MV-4-11 (cell line): ENCODE measurements at regions not wholly inside any gene's neighbourhood (a gene's known extent, or its start where the extent isn't known, plus 50 kb on each side); places are given as distances from the start of the nearest gene placed in this dataset.

Source experiments
- DNase-seq: peaks from one replicate; lab custom pipeline; 2025; lab: John Stamatoyannopoulos, UW

DNA sequence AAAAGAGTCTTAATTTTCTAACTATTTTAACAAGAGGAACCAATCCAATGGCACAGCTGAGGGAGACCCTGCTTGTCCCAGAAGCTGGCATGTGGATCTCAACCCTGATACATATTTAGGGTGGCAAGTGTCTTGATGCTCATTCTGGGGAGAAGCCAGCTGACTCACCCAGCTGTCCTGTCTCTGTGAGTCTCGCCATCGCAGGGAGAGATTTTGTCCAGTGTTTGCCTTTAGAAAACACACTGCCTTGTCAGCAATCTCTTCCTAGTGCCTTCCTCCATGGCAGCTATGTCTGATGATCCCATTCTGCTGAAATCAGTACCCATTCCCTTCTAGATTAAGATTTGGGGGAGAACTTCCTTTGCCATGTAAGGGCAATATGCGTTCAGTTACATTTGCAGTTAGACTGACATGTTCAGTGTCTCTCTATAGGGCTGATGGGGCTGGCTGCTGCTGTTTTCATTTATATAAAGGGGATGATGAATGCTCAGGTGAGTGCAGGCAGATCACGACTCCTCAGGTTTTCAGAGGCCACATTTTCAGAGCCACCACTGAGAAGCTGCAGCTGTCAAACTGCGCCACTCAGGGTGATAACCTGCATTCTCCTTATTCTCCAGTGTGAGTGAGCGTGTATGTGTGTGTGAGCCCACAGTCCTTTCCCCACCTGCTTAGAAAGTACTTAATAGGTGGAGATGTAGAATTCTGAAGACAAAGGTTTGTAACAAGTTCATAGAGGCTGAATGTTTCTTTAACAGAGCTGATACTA, 217.0 kb downstream of the GAS1 start:
- no peak for DNase-seq

DNA sequence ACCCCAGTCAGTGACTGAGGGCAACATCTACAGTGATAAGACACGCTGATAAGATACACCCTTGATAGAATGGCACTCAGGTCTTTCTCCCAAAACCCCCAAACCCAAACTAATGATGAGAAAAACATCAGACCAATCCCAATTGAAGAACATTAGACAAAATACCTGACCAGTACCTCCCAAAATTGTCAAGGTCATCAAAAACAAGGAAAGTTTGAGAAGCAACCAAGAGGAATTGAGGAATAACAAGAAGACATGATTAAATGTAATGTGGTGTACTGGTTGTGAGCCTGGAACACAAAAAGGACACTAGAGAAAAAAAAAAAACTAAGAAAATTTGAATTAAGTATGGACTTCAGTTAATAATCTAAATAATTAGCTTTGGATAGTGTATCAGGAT, 222.8 kb downstream of the GAS1 start:
- no peak for DNase-seq

DNA sequence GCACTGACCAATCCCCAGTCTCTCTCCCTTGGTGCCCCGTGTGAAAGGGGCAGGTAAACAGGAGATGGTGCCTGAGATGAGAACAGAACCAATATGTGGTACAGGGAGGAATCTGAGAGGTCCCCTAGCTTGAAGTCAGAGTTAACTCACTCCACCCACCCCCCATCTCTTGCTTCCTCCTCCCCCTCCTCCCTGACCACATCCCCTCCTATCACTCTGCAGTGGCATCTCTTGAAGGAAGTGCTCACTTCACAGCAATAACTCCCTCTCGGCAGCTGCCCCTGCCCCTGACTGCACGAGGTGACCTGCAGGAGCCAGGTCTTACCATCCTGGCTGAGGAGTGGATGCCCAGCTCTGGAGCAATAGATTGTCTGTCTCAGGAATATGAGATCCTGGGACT, 224.0 kb downstream of the GAS1 start:
- DNase-seq, result no peak

DNA sequence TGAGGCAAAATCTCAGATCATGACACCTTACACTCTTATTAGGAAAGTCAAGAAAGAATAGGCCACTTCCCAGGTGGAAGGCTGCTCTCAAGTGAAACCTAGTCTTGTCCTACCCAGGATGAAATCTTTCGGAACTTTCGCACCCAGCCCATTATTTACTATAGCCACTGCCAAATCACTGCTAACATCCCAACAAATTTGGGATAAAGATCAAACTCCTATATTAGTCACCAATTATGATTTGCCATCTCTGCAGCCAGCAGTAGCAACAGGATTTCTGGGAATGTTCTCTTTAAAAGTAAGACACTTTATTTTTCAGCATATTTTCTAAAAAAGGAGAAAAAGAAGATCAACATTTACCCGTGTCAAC, 224.6 kb downstream of the GAS1 start:
- DNase-seq, result no peak

DNA sequence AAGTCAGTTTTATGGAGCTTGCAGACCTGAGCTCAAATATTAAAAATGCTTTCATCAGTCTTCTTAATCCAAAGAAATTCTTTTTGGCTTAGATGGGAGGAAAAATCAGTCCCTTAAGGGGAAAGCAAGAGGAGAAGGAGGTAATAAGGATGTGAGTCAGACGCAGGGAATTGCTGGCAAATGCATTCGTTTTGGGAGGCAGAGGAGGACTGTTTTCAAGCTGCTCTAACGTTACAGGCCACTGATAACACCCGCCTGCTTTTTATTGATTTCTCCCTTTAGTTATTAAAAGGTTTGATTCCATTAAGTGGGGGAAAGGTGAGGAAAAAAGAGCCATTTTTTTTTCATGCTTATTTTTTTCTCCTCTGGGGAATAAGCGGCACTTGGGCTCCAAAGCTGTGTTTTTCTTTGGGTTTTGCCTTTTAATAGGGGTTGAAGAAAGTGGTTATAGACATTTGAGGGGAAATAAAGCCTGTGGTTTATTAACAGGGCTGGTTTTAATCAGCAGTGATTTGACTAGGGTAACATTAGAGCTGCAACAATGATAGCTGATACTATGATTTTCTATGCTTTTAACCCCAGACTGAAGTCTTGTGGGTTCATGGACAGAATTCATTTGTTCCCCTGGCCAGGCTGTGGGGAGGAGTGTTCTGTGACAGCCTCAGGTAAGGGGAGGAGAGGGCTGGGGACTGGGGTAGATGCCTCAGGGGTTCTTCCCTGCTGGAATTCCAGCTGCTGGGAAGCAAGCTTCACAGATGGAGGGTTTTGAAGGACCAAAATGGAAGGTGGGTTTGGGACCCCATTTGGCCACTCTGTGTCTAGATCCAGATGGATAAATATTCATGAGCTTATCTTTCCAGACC, 225.2 kb downstream of the GAS1 start:
- DNase-seq, result no peak

DNA sequence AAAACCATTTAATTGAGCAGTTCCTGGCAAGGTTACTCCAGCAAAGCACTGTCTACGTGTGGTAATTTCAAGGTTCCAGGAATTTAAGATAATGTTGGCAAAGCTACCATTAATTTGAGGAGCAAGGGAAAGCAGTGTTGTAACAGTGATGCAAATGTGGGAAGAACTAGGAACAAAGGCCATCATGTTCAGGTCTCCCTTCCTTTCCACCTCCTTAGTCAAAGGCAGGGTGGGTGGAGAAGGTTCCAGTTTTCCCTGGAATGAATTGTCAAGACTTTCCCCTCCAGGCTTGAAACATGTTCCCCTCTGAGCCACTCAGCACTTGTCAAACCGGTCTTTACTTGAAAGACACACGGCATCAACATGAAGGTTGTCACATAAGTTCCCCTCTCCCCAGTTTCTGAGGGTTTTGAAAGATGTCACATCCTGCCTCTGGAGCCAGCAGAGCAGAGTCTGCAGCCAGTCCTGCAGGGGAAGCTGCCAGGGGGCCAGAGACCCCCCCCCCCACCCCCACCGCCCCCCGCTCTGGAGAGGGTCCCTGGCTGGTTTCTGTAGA, 226.0 kb downstream of the GAS1 start:
- no peak for DNase-seq

DNA sequence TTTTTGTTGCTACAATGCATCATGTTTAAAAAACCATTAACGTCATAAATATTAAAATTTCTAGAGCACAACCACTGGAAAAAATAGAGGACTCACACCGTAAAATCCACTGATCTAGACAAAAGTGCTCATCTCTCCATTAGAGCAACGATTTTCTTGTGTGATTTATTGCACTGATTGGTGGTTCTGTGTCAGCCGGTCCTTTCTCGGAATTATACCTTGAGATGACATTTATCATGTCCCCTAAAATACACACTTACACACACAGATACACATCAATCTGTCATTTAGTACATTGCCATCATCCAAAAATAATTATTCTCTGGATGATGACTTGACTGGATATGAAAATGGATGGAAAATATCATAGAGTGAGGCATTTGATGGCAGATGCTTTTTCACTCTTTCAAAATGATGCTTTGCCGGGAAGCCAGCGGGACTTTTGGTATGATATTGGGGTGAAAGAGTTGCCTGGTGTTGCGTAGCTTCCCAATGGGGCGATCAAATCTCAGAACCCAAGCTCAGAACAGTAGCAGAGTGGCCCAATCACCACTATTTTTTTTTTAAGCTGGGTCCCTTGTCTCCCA, 226.6 kb downstream of the GAS1 start:
- no peak for DNase-seq

DNA sequence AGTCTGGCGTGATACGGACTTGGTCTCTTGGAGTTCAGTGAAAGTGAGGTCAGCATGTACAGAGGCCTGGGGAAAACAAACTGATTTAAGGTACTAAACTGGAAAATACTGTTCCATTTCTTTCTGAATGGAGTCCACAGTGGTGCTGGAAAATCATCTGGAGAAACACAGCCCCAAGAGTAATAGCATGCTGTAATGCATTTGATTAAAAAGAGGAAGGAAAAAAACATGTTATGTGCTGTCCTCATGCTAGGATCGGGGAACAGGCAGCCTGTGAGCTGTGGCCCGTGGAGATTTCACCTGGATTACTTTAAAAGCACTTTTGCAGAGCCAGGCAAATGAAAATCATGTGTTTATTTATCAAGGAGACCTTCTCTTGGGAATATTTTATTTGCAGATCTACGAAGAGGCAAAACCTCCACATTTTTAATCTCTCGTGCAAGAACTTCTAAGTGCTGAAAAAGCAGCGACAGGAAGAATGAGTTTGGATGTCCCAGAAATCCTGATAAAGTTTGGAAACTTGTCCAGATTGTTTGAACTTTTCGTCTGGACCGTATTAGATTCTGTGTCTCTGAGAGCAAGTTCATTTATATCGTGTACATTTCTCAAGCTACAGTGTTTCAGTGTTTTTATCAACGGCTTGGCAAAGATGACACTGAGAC, 228.8 kb downstream of the GAS1 start:
- no peak for DNase-seq

DNA sequence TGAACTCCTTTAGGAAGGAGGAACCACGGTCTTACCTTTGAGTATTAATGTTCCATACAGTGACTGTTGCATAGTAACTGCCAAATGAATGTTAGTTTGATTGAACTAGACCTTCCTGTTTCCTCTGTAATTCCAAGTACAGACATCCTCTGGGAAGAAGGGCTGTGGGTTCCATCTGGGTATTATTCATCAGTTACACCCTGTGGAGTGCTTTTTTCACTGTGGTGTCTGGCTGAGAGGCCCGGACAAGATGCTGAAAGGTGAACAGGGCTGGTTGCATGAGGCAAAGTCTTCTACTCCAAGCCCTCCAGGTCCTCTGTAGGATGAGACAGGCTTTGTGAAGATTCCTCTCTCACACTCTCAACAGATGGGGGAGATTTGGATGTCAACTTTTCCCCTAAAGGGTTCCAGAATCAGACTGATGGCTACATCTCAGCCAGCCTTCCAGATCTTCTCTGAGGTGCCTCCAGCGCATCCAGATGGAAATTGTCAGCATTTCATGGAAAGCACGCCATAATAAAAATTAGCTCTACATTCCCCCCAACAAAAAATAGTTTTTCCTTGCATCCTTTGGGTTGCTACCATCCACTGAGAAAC, 230.9 kb downstream of the GAS1 start:
- DNase-seq, result no peak

DNA sequence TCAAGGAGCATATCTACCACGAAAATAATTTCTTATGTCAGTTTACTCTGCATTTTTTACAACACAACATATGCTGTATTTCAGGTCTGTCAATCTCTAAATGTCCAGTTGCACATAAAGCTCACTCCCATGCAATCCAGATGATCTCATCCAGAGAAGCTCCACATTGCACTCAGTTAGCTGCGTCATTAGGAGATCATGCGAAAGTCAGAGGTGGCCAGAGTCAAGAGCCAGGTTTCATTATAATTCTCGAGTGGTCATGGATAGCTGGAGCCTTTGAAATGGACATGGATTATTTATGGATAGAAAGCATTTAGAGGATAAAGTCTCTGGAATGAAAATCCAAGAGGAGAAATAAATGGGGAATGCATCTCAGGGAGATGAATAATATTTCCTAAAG, 232.3 kb downstream of the GAS1 start:
- no peak for DNase-seq

DNA sequence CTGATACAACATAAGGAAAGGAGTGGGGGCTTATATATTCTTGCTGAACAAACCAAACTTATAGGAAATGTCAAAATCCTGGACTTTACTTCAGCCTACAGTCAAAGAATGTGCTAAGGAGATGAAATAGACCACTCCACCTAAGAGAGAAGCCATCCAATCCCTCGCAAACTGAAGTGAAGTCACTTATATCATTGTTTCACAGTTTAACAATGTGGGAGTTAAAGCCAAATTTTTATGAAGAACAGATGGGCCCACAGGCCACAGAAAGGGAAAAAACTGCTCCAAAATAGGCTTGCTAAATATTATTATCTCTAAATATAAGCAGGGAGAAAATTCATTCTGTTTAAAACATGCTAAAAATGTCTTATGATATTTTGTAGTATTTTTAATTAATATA, 233.3 kb downstream of the GAS1 start:
- no peak for DNase-seq

DNA sequence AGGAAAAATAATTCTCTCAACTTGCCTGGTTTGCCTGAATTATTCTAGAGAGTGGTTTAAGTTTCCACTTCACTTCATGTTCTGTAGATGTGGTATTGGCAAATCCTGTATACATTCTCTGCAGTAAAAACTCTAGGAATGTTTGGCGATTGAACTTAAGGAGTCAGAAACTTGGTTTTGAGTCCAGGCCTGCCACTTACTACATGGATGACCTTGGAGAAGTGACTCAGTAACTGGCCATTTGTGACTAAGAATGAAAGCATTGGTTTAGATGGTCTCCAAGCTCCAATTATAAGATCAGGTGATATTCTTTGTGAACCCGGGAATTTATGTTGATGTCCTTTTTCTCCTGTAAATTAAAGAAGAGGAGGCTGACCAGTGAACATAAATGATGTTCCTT, 233.8 kb downstream of the GAS1 start:
- no peak for DNase-seq

DNA sequence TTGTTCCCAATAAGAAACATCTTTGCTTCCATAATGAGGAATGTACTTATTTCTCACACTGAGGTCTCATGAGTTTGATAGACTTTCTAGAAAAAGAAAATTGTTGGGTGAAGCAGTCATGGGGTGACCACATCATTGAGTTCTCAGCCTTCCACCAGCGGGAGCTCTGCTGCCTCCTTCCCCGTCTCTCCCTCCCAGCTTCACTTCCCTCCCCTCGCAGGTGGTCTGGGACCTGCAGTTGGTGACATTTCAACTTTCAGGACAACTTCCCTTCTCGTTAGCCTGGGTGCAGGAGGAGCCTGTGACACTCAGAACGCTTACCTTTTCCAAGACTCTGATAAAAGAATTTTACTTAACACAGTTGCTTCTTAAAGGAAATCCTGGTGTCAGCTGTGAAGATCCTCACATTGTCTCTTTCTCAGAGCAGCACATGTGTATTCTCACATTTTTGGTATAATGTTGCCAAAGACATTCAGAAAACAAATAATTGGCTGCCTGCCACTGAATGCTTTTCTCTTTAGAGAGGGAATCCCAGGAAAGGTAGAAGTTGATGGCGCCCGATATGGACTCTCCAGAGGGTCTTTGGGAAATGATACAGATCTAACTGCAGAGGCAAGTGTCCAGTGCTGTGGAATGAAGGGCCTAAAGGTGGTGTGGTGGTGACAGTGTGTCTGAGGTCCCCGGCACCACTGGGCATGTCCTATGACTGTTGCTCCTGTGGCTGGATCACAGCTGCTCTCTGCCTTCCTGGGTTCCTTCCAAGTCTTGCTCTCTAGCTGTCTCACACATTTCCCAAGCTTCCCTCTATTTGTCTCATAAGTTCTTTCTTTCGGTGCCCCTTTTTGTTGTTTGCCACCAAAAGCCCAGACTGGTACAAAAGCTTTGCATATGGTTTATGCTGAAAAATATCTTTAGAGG, 238.1 kb downstream of the GAS1 start:
- DNase-seq, result peak; percentile 20

DNA sequence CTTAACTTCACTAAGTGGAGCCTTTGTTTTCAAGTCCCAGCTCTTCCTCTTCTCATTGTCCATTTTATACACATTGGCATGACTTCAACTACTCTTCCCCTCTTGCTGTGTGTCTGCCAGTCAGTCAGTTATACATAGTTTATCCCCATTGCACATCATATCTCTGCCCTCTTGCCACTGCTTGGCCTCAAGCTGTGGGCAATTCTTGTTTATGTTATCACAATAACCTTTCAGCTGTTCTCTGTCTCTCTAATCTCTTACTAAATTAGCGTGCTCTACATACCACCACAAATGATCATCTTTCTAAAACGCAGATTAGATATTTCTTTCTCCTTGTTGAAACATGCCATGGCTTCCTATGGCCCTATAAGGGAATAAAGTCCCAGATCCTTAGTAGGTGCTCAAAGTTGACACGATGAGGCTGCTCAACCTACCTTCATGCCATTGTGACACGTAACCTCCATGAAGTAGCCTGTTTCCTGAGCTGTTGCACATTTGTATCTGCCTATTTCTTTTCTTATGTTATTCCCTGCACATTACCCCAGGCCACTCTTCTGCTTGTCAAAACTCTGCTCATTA, 239.3 kb downstream of the GAS1 start:
- DNase-seq, result no peak

DNA sequence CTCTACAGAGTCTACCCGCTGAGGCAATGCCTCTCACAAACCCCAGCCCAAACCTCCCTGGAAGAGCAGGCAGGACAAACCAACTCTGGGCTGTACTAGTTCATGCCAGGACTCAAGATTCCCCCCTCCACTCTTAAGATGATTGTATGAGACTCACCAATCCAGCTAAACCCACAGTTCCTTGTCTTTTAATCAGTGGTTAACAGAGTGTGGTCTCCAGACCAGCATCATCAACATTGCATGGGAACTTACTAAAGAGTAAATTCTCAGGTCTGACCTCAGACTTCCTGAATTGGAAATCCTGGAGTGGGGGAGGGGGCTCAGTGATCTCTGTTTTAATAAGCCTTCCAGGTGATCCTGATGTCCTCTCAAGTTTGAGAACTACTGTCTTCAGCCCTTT, 240.9 kb downstream of the GAS1 start:
- no peak for DNase-seq

DNA sequence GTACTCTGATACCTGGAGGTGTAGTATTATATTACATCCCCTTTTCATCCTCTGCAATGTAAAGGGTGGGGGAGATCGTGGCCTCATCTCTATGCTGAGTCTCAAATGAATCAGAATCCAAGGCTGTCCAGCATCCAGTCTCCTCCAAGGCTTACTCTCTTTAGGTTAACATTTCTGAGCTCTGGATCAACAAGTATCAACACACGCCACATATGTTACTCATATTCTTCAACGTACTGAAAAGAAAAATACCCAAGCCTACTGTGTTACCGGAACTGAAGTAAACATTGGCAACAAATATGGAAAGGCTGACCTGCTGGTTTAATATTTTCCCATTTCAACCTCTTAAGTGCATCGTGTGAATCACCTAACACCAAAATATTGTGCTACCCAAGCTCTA, 241.8 kb downstream of the GAS1 start:
- no peak for DNase-seq

DNA sequence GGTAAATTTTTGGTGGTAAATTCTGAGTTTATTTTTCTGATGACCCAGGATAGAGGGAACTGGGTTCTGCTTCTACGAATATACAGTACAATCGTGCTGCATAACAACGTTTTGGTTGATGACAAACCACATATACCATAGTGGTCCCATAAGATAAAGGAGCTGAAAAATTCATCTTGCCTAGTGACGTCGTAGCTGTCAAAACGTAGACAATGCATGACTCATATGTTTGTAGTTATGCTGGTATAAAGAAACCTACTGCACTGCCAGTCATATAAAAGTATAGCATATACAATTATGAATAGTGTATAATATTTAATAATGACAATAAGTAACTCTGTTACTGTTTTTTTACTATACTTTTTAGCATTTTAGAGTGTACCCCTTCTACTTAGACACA, 244.0 kb downstream of the GAS1 start:
- DNase-seq, result no peak

DNA sequence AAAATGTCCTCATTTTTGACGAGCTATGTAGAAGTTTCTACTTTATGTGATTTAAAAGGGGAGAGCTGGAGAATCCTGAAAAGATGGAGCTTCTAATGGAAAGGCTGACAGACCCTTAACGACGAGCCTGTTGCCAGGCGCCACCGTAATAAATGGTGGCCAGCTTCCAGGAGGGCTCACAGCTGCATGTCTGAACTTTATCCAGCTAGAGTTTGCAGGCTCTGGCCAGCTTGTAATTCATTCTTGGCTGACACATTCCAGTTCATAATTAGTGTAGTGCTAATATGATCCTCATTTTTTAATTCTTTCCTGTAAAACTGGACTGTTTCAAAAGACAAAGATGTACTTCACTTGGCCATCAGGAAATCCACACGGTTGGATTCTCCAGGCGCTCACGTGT, 246.7 kb downstream of the GAS1 start:
- no peak for DNase-seq

DNA sequence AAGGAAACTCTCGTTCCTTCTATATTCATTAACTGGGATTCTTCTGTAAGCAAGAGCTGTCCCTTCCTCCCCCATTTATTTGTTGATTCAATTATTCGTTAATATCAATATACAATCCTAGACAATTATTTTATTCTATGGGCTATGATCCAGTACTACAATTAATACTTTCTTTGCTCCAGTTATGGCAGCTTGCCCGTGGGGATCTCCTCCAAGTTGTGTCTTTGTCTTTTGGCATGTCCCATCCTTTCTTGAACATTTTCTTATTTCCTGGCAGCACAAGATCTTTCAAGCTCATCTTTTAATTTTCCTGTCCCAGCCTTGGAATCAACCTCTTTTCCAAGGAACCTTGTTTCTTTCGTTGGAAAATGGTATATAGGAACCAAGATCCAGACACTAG, 249.3 kb downstream of the GAS1 start:
- DNase-seq, result no peak

DNA sequence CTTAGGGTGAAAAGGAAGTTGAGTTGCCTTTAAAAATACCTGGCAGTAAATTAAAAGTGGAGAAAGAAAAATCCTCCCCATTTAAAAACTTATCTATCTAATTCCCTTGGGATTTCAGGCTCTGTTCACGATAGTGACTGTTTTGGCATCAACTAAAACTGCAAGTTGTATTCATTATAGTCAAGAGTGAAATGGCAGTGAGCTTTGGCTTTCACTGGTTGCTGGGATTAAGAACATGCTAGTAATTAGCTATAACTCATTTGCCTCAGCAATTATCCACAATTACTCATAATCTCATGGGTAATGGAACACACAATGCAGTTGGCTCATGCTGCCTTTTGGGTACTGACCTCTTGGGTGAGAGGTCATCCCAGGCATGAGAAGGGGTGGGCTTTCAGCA, 250.1 kb downstream of the GAS1 start:
- DNase-seq, result no peak
